BLaER1 treated with 17β-estradiol and CSF1 and Interleukin-3, amounts not matched to agents 10 nM and 100 nM (cell line): ENCODE measurements at regions not wholly inside any gene's neighbourhood (a gene's known extent, or its start where the extent isn't known, plus 50 kb on each side); places are given as distances from the start of the nearest gene placed in this dataset.
"Not testable (repeated sequence)": the region's sequence is repeated elsewhere in the genome, so short reads cannot be mapped to it uniquely, and the experiment has no call there.

Source experiments
- H3K27ac ChIP-seq, 11 experiments: shearing (Covaris generic); formaldehyde crosslinking; 2 replicates each; pipeline ENCODE4 v1.8.1; 2022
- H3K27me3 ChIP-seq, 11 experiments: shearing (Covaris generic); formaldehyde crosslinking; 2 replicates each; pipeline ENCODE4 v1.8.1; 2022
- H3K36me3 ChIP-seq, 11 experiments: shearing (Covaris generic); formaldehyde crosslinking; 2 replicates each; pipeline ENCODE4 v1.8.1; 2022
- H3K4me1 ChIP-seq, 10 experiments: shearing (Covaris generic); formaldehyde crosslinking; 2 replicates each; pipeline ENCODE4 v1.8.1; 2022
- H3K4me2 ChIP-seq, 11 experiments: shearing (Covaris generic); formaldehyde crosslinking; 2 replicates each; pipeline ENCODE4 v1.8.1; 2022
- H3K4me3 ChIP-seq, 10 experiments: shearing (Covaris generic); formaldehyde crosslinking; 2 replicates each; pipeline ENCODE4 v1.8.1; 2022
- H3K9ac ChIP-seq, 11 experiments: shearing (Covaris generic); formaldehyde crosslinking; 2 replicates each; pipeline ENCODE4 v1.8.1; 2022
- H3K9me3 ChIP-seq, 11 experiments: shearing (Covaris generic); formaldehyde crosslinking; replicated peaks in 1 of 11; 2 replicates each; pipeline ENCODE4 v1.8.1; 2022
- H4K20me1 ChIP-seq, 11 experiments: shearing (Covaris generic); formaldehyde crosslinking; 2 replicates each; pipeline ENCODE4 v1.8.1; 2022
- Cebpa-rat ChIP-seq, 11 experiments: shearing (Covaris generic); IDR thresholded peaks; 2 replicates each; pipeline ENCODE4 v1.8.1; 2022

- no peak overlapping the region for H3K4me2 ChIP-seq
Measured at GRCh38 chr12:74595696-74596095, 58.1 kb downstream of the ATXN7L3B start.

GRCh38 chr12:74598819-74599218 lies 61.2 kb downstream of the ATXN7L3B start:
- Histone ChIP-seq H3K9me3 (peaks cover 0 to 13% (median 8%) of the 10 kb centered on the region in 11 experiments; a peak in 14 of 22 replicates), H3K4me1 (no peaks in the 10 kb centered on the region), H3K4me3 (no peak overlapping the region), H3K4me2 (no peak overlapping the region), H4K20me1 (no peaks in the 10 kb centered on the region), H3K27ac (no peak overlapping the region), H3K36me3 (no peaks in the 10 kb centered on the region), H3K9ac (no peak overlapping the region), H3K27me3 (no peaks in the 10 kb centered on the region)
- no peak for TF ChIP-seq Cebpa-rat (IDR thresholded peaks at IDR 0.05)

More at GRCh38 chr12:74595696-74596095, 58.1 kb downstream of the ATXN7L3B start:
- Histone ChIP-seq H3K9ac (no peak overlapping the region), H3K36me3 (no peaks in the 10 kb centered on the region), H3K27ac (no peak overlapping the region), H3K4me3 (no peak overlapping the region), H4K20me1 (no peaks in the 10 kb centered on the region), H3K4me1 (no peaks in the 10 kb centered on the region), H3K27me3 (no peaks in the 10 kb centered on the region), H3K9me3 (peaks cover 0 to 10% (median 8%) of the 10 kb centered on the region in 11 experiments; a peak in 14 of 22 replicates)
- no peak for TF ChIP-seq Cebpa-rat (IDR thresholded peaks at IDR 0.05)

- peaks cover 0 to 13% (median 8%) of the 10 kb centered on the region in 11 experiments; a peak in 14 of 22 replicates for H3K9me3 ChIP-seq
- H3K4me3 ChIP-seq = no peak overlapping the region
- no peak overlapping the region for H3K9ac ChIP-seq
- no peak for TF ChIP-seq Cebpa-rat (IDR thresholded peaks at IDR 0.05)
- no peaks in the 10 kb centered on the region for H4K20me1 ChIP-seq
- no peaks in the 10 kb centered on the region for H3K36me3 ChIP-seq
- no peak overlapping the region for H3K27ac ChIP-seq
- H3K4me2 ChIP-seq = no peak overlapping the region
- H3K27me3 ChIP-seq = no peaks in the 10 kb centered on the region
- H3K4me1 ChIP-seq = no peaks in the 10 kb centered on the region
Measured at GRCh38 chr12:74599932-74600331, 62.3 kb downstream of the ATXN7L3B start.

GRCh38 chr12:74600817-74601216 lies 63.2 kb downstream of the ATXN7L3B start:
- not testable (repeated sequence) for H3K9ac ChIP-seq, H3K4me1 ChIP-seq, H3K27ac ChIP-seq, H3K4me3 ChIP-seq, H4K20me1 ChIP-seq, H3K36me3 ChIP-seq, H3K4me2 ChIP-seq, H3K27me3 ChIP-seq
- peaks cover 0 to 13% (median 8%) of the 10 kb centered on the region in 11 experiments; a peak in 14 of 22 replicates for H3K9me3 ChIP-seq

- Histone ChIP-seq H4K20me1 (no peaks in the 10 kb centered on the region), H3K9ac (no peak overlapping the region), H3K27me3 (no peaks in the 10 kb centered on the region), H3K27ac (no peak overlapping the region), H3K4me1 (no peaks in the 10 kb centered on the region), H3K9me3 (peaks cover 0 to 13% (median 8%) of the 10 kb centered on the region in 11 experiments; a peak in 14 of 22 replicates), H3K36me3 (no peaks in the 10 kb centered on the region), H3K4me3 (no peak overlapping the region), H3K4me2 (no peak overlapping the region)
- no peak for TF ChIP-seq Cebpa-rat (IDR thresholded peaks at IDR 0.05)
Measured at GRCh38 chr12:74602881-74603672, 65.4 kb downstream of the ATXN7L3B start.

- Histone ChIP-seq H3K27me3 (no peaks in the 10 kb centered on the region), H3K4me1 (no peaks in the 10 kb centered on the region), H3K4me3 (no peak overlapping the region), H3K36me3 (no peaks in the 10 kb centered on the region), H3K9ac (no peak overlapping the region), H4K20me1 (no peaks in the 10 kb centered on the region), H3K4me2 (no peak overlapping the region), H3K9me3 (no peaks in the 10 kb centered on the region), H3K27ac (no peak overlapping the region)
- TF ChIP-seq Cebpa-rat (IDR thresholded peaks at IDR 0.05) = no peak
Measured at GRCh38 chr12:74608231-74608775, 70.7 kb downstream of the ATXN7L3B start.

- H3K27me3 ChIP-seq = no peaks in the 10 kb centered on the region
- H3K9ac ChIP-seq = no peak overlapping the region
- no peaks in the 10 kb centered on the region for H3K36me3 ChIP-seq
- H3K4me2 ChIP-seq = no peak overlapping the region
- H3K4me1 ChIP-seq = no peaks in the 10 kb centered on the region
- H3K27ac ChIP-seq = no peak overlapping the region
- H4K20me1 ChIP-seq = no peaks in the 10 kb centered on the region
- no peaks in the 10 kb centered on the region for H3K9me3 ChIP-seq
- no peak for TF ChIP-seq Cebpa-rat (IDR thresholded peaks at IDR 0.05)
- H3K4me3 ChIP-seq = no peak overlapping the region
Measured at GRCh38 chr12:74610711-74611110, 73.1 kb downstream of the ATXN7L3B start.

GRCh38 chr12:74614426-74614825 lies 76.8 kb downstream of the ATXN7L3B start:
- H3K4me3 ChIP-seq = no peak overlapping the region
- no peaks in the 10 kb centered on the region for H4K20me1 ChIP-seq
- H3K9ac ChIP-seq = no peak overlapping the region
- H3K27me3 ChIP-seq = no peaks in the 10 kb centered on the region
- no peaks in the 10 kb centered on the region for H3K9me3 ChIP-seq
- H3K27ac ChIP-seq = no peak overlapping the region
- no peaks in the 10 kb centered on the region for H3K4me1 ChIP-seq
- H3K36me3 ChIP-seq = no peaks in the 10 kb centered on the region
- H3K4me2 ChIP-seq = no peak overlapping the region
- no peak for TF ChIP-seq Cebpa-rat (IDR thresholded peaks at IDR 0.05)

GRCh38 chr12:74619084-74619483 lies 81.4 kb downstream of the ATXN7L3B start:
- no peak overlapping the region for H3K4me2 ChIP-seq
- no peaks in the 10 kb centered on the region for H4K20me1 ChIP-seq
- H3K9ac ChIP-seq = no peak overlapping the region
- no peaks in the 10 kb centered on the region for H3K9me3 ChIP-seq
- H3K4me3 ChIP-seq = no peak overlapping the region
- no peak for TF ChIP-seq Cebpa-rat (IDR thresholded peaks at IDR 0.05)
- no peak overlapping the region for H3K27ac ChIP-seq
- H3K27me3 ChIP-seq = no peaks in the 10 kb centered on the region
- no peaks in the 10 kb centered on the region for H3K36me3 ChIP-seq
- no peaks in the 10 kb centered on the region for H3K4me1 ChIP-seq

- H3K4me3 ChIP-seq = no peak overlapping the region
- TF ChIP-seq Cebpa-rat (IDR thresholded peaks at IDR 0.05) = no peak
- no peaks in the 10 kb centered on the region for H4K20me1 ChIP-seq
- H3K27ac ChIP-seq = no peak overlapping the region
- H3K9me3 ChIP-seq = no peaks in the 10 kb centered on the region
- H3K36me3 ChIP-seq = no peaks in the 10 kb centered on the region
- no peak overlapping the region for H3K4me2 ChIP-seq
- H3K9ac ChIP-seq = no peak overlapping the region
- no peaks in the 10 kb centered on the region for H3K27me3 ChIP-seq
- no peaks in the 10 kb centered on the region for H3K4me1 ChIP-seq
Measured at GRCh38 chr12:74619884-74620283, 82.2 kb downstream of the ATXN7L3B start.
